ENCODE measurements at regions not wholly inside any gene's neighbourhood (a gene's known extent, or its start where the extent isn't known, plus 50 kb on each side); places are given as distances from the start of the nearest gene placed in this dataset.

DNA sequence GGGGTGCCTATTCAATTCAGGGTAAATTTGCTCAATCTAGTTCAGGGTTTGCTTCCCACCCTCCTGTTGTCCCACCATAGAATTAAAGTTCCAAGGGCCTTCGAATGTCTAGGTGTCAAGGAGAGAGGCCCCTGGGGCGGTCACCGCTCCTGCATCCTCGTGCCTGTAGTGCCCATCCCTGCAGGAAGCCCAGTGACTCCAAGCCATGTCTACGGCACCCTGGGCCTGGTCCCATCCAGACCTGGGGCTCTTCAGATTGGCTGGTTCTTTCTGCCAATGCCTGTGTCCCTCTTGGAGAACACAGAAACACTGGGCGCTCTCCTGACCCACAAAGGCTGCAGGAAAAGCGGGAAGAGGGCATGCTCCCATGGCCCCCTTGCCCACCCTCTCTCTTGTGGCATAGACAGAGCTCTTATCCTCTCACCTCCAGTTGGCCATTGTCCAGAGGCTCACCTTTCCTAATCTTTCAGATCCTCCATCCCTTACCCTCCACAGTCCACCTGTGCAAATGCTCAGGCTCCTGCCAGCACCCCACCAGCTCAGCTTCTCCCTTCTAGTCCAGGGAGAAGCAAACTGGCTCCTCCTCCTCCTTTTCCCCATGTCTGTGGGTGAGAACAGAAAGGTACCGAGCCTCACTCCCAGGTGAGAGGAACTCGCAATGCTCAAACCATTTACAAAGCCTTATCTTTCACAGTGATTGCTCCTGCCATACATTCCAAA lies 253.0 kb upstream of the IRX2 start:
- no peak for DNase-seq

- no peak for DNase-seq
Observed at GRCh38 chr5:3002230-3002629, 250.8 kb upstream of the IRX2 start.

DNA sequence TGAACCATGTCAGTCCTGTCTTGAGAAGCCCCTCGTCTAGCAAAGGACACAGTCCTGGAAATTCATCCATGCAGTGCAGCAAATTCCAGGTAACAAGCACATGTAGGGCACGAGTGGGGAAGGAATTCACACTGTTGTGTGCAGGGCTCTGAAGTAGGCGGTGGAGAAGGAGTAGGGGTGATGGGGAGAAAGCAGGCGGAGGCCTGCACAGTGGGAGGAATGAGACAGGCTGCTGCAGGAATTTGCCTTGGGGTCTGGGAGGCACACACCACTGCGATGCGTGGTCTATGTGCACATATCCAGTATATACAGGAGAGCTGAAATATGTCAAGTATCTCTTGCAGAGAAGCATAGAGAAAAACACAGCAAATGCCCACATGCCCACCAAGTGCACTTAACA lies 249.2 kb upstream of the IRX2 start:
- DNase-seq: no peak

DNA sequence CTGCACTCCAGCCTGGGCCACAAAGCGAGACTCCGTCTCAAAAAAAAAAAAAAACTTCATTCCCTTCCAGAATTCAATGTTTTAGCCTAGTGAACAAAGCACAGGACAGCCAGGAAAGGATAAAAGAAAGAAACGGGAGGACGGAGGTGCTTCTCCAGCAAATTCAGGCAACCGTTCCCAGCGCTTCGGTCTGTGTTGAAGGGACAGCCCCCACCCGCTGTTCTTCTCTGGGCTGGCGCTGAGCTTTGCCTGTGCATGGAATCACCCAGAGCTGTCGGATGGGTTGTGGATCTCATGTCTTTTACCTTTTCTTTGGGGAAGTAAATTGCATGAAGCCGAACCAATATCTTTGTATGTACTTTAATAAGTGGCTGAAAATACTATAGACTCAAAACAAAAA lies 248.4 kb upstream of the IRX2 start:
- DNase-seq: no peak

DNA sequence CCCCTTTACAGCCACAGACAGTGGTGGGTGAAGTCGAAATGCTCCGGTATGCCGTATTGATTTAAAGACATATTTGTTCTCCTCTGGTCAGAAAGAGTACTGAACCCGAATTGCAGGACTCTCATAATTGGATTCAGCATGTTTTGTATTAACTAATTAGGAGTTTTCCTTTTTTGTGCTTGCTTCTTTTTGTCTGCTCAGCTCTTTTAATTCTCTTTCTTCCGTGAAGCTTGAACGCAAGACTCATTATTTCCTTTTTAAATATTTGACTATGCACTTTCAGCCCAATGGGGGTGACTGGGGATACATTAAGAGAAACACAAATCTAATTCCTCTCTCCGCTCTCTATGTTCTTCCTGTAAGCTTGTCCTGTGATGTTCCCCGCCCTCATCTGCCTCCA lies 246.6 kb upstream of the IRX2 start:
- DNase-seq: no peak

DNA sequence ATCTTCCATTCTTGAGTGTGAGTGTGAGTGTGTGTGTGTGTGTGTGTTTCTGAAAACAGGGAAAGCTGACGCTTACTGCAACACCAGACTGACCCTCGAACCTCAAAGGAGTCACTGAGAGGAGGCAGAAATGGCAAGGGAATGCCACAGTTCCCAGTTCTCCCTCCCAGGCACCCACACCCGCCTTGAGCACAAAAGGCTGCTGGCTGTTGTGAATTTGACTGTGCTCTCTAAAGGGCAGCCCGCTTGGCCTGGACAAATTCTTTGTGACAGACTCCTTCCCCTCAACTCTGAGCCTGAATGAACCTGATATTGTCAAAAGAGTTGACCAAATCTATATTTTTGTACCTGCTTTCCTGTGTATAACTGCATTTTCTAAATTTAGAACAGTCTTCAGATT lies 245.7 kb upstream of the IRX2 start:
- no peak for DNase-seq

GRCh38 chr5:2996687-2997086 lies 245.2 kb upstream of the IRX2 start:
- no peak for DNase-seq

GRCh38 chr5:2996248-2996647 lies 244.8 kb upstream of the IRX2 start:
- no peak for DNase-seq

GRCh38 chr5:2995667-2996066 lies 244.2 kb upstream of the IRX2 start:
- no peak for DNase-seq

DNA sequence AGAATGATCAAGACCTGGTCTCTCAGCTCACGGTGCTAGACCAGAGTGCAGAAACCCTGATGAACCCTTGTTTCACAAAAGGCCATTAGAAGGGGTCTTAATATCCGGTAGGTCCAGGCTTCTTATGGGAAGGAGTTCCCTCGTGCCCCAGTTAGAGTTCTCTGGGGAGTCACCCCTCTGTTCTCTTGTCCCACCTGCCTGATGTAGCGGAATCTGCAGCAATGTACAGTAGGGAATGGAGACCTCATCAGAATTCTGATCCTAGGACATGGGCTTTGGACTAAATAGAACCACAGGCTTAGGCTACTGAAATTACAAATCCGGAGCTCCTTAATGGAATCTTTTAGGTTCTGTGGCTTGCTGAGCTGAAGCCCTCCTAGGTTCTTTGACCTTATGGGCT lies 243.6 kb upstream of the IRX2 start:
- no peak for DNase-seq

DNA sequence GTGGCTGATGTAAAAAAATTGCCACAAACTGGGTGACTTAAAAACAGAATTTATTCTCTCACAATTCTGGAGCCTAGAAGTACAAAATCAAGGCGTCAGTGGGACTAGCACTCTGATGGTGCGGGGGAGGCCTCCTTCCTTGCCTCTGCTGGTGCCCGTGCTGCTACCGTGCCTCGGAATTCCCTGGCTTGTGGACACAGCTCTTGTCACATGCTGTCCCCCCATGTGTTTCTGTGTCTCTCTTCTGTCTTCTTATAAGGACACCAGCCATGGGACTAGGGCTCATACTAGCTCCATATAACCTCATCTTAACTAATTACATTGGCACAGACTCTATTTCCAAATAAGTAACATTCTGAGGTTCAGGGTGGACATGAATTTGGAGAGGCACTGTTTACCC lies 242.3 kb upstream of the IRX2 start:
- DNase-seq: no peak

GRCh38 chr5:2993301-2993700 lies 241.8 kb upstream of the IRX2 start:
- no peak for DNase-seq

DNA sequence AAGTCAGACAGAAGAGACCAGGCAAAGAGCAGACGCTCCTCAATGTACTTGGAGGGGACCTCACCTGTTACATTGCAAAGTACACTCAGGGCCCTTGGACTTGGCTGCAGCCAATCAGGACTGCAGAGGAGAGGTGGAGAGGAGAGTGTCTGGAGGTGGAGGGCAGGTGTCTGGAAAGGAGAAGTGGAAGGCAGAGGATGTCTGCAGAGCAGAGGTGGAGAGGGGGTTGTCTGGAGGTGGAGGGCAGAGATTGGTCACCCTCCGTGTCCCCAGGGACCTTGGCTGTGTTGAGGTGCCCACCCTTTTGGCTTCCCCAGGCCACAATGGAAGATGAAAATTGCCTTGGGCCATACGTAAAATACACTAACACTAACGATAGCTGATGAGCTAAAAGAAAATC lies 241.3 kb upstream of the IRX2 start:
- no peak for DNase-seq

DNA sequence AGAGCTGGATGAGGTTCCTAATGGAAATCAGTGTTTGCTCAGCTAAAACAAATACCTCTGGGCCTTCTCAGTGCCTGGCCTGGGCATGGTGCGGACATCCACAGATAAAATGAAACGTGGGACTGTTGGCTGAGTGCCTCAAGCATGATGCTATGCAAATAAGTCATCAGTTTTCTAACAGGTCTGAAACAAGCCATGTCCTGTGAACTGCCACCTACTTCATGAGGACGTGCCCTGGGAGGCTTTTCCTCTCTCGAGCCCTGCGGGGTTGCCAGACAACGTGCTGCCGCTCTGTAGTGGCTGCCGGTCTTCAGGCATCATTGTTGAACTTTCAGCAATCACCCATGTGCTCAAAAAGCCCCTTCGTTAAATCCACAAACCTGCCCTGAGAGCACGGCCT lies 240.4 kb upstream of the IRX2 start:
- DNase-seq: no peak

DNA sequence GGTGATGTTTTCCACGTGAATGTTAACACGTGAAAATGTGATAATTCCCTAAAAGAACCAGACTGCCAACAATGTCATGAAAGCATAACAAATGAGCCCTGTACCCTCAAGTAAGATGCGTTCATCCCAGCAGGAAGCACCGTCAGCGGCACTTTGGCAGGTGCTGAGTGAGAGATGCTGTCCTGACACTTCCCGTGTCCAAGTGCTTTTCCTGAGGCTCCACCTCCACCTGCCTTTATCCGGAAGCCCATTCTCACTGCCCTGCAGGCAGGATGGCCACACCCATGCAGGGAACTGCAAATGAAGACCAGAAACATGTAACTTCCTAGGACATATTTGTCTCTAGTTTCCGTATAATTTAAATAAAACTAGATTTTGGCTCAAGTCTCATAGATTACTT lies 238.0 kb upstream of the IRX2 start:
- DNase-seq: no peak

DNA sequence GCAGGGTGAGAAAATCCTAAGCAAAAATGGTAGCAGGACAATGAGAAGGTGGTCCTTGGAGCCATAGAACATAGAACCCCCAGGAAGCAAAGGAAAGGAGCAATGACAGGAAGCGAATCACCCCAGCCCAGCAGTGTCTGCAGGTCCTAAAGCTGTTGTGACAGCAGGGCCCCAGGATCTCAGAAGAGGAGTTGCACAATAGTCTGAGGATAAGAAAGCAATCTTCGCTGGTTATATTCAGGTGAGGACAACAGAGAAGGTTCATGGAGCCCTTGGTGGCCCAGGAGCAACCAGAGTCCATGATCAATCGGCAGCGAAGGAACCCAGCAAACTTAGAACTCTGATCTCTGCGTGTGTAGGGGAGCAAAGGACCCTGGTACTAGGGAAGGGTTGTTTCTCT lies 234.8 kb upstream of the IRX2 start:
- no peak for DNase-seq

DNA sequence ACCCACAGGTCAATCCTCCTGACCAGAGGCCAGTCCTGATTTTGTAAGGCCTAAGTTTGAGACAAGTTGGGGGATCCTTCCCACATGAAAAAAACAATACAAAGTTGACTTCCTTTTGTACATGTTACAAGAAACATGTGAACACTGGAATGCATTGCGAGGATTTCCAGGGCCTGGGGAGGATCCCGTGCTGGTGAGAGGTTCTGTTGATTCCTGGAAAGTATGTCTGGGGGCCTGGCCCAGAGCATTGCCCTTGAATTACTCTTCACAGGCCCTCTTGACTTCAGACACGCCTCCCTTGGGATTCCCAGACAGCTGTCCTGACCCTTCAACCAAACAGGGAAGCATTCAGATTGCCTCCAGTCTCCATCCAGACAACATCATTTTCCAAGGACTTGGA lies 234.2 kb upstream of the IRX2 start:
- DNase-seq: no peak

GRCh38 chr5:2983583-2984300 lies 232.3 kb upstream of the IRX2 start:
- no peak for DNase-seq

DNA sequence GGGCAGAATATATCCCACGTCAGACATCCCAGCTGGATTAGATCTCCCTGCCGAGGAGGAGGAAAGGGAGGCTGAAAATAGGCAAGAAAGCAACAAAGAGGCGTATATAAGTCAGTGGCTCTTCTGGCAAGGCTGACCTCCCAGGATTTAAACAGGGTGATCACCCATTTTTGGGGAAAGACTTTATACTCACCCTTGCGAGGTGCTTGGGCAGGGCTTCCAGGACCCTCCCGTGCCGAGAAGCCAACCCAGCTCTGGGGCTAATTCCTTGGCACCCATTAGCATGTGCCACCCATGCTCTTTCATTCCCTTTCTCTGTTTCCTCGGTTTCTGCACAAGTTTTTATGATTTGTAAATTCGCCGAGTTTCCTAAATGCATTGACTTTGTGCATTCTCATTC lies 230.2 kb upstream of the IRX2 start:
- DNase-seq: no peak

- no peak for DNase-seq
Observed at GRCh38 chr5:2981035-2981434, 229.6 kb upstream of the IRX2 start.

DNA sequence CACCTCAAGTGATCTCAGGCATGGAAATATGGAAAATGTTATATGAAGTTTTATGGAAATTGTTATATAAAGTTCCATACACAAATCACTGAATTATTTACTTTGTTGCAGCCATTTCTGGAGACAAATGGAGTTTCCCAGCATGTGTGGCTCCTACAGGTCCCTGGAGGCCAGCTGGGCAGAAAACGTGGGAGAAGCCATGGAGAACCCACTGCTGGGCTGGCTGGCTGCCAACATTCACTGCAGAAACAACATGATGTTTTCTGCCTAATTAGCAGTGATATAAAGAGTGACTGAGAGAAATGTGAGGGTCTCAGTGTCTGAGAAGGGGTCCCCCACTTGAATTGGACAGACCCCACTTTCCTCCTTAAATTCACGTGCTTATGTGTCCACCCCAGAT lies 208.8 kb upstream of the IRX2 start:
- DNase-seq: no peak

- no peak for DNase-seq
Observed at GRCh38 chr5:2958976-2959375, 207.5 kb upstream of the IRX2 start.

DNA sequence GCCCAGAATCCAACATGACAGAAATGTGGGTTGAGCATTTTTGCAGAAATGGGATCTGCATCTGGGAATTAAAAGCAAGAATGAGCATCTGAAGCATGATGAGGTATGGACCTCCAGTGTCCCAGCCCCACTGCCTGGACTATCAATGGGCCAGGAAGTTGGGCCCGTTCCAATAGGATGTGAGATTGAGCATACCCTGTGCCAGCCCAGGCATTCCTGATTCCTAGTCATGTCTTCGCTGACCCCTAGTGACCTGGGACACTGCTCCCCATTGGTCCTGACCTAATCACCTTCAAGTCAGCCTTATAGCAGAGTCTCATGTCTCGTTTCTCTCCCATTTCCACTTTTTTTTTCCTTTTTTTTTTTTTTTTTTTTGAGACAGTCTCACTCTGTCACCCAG lies 197.4 kb upstream of the IRX2 start:
- no peak for DNase-seq

DNA sequence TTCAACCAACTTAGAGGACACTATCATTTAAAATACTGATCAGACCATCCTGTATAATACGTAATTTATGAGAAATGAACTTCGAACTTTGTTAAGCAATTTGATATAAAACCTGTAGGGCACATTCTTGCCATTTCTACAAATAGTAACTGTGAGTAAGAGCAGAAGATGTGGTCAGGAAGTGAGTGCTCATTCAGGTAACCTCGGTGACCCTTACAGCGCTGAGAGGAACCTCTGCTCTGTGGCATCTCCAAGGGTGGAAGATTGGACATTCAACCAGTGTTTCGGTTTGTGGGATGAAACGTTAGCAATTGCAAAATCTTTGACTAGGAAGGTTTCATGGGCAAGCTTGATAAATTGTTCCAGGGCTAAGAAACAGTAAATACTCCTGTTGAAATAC lies 194.8 kb upstream of the IRX2 start:
- no peak for DNase-seq

DNA sequence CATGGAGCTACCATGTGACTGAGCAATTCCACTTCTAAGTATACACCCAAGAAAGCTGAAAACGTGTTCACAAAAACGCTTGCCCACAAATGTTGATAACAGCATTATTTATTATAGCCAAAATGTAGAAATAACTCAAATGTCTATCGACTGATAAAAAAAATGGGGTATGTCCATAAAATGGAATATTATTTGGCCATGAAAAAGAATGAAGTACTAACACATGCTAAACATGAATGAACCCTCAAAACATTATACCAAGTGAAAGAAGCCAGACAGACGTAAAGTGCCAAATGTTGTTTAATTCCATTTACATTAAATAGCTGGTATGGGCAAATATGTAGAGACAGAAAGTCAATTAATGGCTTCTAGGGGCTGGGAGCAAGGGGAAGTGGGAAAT lies 184.9 kb upstream of the IRX2 start:
- no peak for DNase-seq

All from DMS79 (cell line).